Upper lobe of right lung (tissue), 1 donor: ENCODE measurements at regions not wholly inside any gene's neighbourhood (a gene's known extent, or its start where the extent isn't known, plus 50 kb on each side); places are given as distances from the start of the nearest gene placed in this dataset.
A peak's percentile ranks its signal among the peaks of the same experiment; 100 is the strongest.

ENCODE experiments used
- ATAC-seq: fragments of 200-7000 bp; cut with Tn5 transposase; one replicate; pipeline ENCODE4 v1.9.1; 2020; ENCODE audit warnings: mild to moderate bottlenecking, moderate library complexity
- DNase-seq: peaks from one replicate; pipeline ENCODE4 v3.0.0-alpha.2; 2020
- H3K27ac ChIP-seq: fragments of 200-600 bp; one replicate; pipeline ENCODE4 v1.8.0; 2022
- H3K27me3 ChIP-seq: fragments of 200-600 bp; one replicate; pipeline ENCODE4 v1.8.0; 2022; ENCODE audit warnings: mild to moderate bottlenecking
- H3K36me3 ChIP-seq: fragments of 200-600 bp; one replicate; pipeline ENCODE4 v1.8.0; 2022
- H3K4me1 ChIP-seq: fragments of 200-600 bp; one replicate; pipeline ENCODE4 v1.8.0; 2022
- H3K4me3 ChIP-seq: fragments of 200-600 bp; one replicate; pipeline ENCODE4 v1.8.0; 2022; ENCODE audit warnings: mild to moderate bottlenecking
- H3K9me3 ChIP-seq: fragments of 200-600 bp; one replicate; pipeline ENCODE4 v1.8.0; 2022
- intact Hi-C: fragments of 100-400 bp; cut with DNase I; formaldehyde crosslinking; loops from one replicate; pipeline ENCODE4 v1.11.0; 2022
- TF ChIP-seq, protein P1 (sequence below): fragments of 200-600 bp; IDR thresholded peaks from one replicate; pipeline ENCODE4 v1.8.0; 2022; ENCODE audit warnings: antibody characterized with exemption
- donor health status: DM: no; HTN: yes; CAD: no; lungs with severe emphysema.

DNA sequence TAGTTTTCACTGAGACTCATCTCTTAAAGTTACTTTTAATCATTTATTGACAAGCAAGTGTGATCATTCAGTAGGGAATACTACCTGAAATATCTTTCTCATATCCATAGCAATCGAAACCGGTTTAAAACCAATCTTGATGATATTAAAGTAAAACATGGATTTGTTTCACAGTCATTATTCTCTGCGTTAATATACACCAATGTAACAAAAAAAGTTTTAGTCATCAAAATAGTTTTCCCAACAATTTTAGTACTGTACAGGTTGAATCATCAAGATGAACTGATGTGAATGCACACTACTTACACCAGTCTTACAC, 137.0 kb upstream of the KRAS start:
- H3K36me3 ChIP-seq, result no peaks in the 10 kb centered on the region
- no peak overlapping the region for H3K4me3 ChIP-seq
- no peak overlapping the region for H3K27ac ChIP-seq
- no peaks in the 10 kb centered on the region for H3K9me3 ChIP-seq
- no peaks in the 10 kb centered on the region for H3K27me3 ChIP-seq
- DNase-seq, result no peak
- intact Hi-C loops, result no loop called here
- ATAC-seq, result no peak
- H3K4me1 ChIP-seq, result peaks cover 8% of the 10 kb centered on the region
- TF ChIP-seq, protein P1, sequence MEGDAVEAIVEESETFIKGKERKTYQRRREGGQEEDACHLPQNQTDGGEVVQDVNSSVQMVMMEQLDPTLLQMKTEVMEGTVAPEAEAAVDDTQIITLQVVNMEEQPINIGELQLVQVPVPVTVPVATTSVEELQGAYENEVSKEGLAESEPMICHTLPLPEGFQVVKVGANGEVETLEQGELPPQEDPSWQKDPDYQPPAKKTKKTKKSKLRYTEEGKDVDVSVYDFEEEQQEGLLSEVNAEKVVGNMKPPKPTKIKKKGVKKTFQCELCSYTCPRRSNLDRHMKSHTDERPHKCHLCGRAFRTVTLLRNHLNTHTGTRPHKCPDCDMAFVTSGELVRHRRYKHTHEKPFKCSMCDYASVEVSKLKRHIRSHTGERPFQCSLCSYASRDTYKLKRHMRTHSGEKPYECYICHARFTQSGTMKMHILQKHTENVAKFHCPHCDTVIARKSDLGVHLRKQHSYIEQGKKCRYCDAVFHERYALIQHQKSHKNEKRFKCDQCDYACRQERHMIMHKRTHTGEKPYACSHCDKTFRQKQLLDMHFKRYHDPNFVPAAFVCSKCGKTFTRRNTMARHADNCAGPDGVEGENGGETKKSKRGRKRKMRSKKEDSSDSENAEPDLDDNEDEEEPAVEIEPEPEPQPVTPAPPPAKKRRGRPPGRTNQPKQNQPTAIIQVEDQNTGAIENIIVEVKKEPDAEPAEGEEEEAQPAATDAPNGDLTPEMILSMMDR, result no peak

DNA sequence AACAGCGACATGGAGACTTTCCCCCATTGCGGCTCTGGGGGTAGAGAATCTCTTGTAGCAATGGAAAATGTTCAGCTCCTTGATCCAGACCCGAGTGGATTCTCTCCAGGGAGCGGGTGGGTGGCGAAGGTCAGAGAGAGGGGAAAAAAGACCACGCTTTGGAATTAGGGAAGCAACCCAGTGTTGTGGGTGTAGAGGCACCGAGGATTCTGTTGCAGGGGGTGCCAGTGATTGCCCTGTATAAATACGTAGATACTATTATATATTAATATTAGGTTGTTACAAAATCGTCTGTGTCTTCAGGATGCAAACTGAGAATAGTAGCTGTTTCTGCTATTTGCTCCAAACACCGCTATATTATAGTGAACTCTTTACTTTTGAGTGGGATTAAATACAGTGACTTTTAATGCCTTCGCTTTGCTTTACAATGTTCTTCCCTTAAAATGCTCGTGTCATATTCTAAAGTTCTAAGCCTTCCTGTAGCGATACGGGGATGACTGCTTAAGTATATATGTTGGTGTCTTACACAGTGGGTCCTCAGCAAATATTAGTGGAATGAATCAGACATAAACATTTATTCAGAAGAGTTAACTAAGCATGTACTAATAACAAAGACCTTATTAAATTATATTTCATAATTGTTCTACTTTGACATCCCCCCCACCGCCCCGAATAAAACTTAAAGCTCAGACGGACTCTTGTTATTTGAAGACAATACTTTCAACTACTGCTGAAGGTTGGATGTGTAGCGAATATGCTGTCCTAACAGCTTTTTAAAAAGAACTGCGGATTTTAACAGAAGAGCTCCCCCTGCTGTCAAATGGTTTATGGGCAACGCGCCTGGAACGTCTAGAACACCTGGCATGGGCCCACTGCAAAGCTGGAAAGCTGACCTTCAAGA, 136.4 kb upstream of the KRAS start:
- DNase-seq (peak; percentile 70), ATAC-seq (peak; percentile 60)
- Histone ChIP-seq H3K36me3 (no peaks in the 10 kb centered on the region), H3K9me3 (no peaks in the 10 kb centered on the region), H3K4me1 (peaks cover 8% of the 10 kb centered on the region), H3K27me3 (no peaks in the 10 kb centered on the region), H3K27ac (peak overlapping the region; percentile 100), H3K4me3 (peak overlapping the region; percentile 69)
- TF ChIP-seq, protein P1, result peak; percentile 82
- intact Hi-C loops, result no loop called here

DNA sequence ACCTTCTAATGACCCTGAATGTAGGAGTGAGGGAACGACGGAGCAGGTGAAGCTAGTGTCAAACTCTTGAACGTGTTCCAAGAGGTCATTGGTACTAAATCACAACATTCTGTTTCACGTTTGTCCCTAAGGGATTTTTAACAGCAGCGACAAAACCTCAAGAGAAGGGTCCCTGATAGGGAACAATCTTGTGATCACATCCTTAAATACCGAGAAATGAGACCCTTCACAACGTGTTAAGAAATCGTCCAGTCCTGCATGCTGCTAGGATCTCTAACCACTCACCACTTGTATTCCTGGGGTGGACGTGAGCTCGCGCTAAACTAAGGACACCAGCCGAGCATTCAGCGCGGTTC, 134.1 kb upstream of the KRAS start:
- Histone ChIP-seq H3K27me3 (no peaks in the 10 kb centered on the region), H3K9me3 (no peaks in the 10 kb centered on the region), H3K4me1 (peaks cover 8% of the 10 kb centered on the region), H3K36me3 (no peaks in the 10 kb centered on the region), H3K27ac (peak overlapping the region; percentile 100), H3K4me3 (peak overlapping the region; percentile 69)
- ATAC-seq (peak; percentile 4), DNase-seq (no peak)
- intact Hi-C loops, result no loop called here
- TF ChIP-seq, protein P1, result no peak

DNA sequence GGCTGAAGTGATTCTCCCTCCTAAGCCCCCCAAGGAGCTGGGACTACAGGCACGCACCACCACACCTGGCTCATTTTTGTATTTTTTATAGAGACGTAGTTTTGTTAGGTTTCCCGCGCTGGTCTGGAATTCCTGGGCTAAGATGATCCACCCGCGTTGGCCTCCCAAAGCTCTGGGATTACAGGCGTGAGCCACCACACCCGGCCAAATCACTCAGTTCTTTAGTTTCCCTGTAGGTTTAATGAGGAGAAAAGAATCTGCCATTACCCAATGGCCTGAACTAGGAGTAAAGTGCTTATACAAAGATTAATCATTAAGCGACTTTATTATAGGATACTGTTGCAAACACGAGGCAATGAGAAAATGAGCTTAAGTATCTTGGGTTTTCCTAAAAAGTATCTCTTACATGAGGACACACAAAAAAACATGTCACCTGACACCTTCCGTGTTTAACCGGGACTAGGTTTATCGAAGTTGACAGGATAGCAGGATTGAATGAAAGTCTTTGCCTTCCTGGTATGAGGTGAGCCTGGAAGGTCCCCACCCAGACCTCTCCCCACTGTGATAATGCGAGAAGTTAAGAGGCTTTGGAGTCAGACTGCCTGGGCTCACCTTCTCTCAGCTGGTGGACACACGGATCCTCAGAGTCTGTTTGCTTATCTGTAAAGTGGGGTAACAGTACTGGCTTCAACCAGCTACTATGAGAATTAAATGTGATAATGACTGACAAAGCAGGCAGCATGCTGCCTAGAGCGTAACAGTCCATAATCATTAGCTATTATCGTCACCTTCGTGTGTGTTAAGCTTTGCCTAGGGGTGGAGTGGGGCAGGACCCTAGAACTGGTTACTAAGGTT, 133.5 kb upstream of the KRAS start:
- TF ChIP-seq, protein P1, result no peak
- no peaks in the 10 kb centered on the region for H3K36me3 ChIP-seq
- H3K9me3 ChIP-seq, result no peaks in the 10 kb centered on the region
- DNase-seq (no peak), ATAC-seq (no peak)
- H3K27me3 ChIP-seq, result no peaks in the 10 kb centered on the region
- intact Hi-C loops, result no loop called here
- H3K4me3 ChIP-seq, result peak overlapping the region; percentile 69
- peak overlapping the region; percentile 100 for H3K27ac ChIP-seq
- peaks cover 8% of the 10 kb centered on the region for H3K4me1 ChIP-seq

DNA sequence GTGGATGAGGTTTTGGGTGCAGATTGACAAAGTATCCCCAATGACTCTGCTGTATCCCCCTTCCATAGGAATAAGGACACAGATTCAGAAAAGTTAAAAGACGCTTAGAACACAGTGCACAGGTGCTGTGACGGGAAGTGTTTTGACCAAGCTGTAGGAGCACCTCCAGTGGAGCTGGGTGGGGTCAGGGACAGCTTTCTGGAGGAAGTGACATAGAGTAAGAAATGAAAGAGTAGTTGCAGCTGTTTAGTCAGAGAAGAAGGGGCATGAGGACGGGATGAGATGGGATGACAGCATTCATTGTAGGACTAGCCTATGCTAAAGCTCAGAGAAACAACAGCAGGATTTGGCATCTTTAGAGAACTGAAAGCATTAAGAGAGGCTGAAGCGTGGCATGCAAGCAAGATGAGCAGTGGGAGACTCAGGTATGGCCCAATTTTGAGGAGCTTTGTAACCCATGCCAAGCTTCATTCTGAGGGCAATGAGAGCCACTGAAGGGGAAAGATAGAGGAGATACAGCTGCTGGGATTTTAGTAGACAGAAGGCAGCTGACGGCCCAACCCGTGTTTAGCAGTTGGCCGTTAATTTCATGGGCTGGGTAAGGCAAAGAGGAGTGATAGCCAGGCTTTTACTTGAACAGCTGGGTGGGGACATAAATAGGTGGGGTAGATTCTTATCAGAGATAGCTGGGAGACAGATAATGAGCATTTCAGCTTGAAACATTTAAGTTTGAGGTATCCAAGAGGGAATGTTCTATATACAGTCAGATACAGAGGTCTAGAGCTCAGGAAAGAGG, 131.8 kb upstream of the KRAS start:
- TF ChIP-seq, protein P1, result no peak
- no peak for ATAC-seq
- no peak for DNase-seq
- no peaks in the 10 kb centered on the region for H3K27me3 ChIP-seq
- no peak overlapping the region for H3K27ac ChIP-seq
- no peaks in the 10 kb centered on the region for H3K36me3 ChIP-seq
- no peak overlapping the region for H3K4me3 ChIP-seq
- H3K9me3 ChIP-seq, result no peaks in the 10 kb centered on the region
- peaks cover 8% of the 10 kb centered on the region for H3K4me1 ChIP-seq
- intact Hi-C loops, result no loop called here
